Ramos (cell line): ENCODE measurements at regions not wholly inside any gene's neighbourhood (a gene's known extent, or its start where the extent isn't known, plus 50 kb on each side); places are given as distances from the start of the nearest gene placed in this dataset.

Source experiments
- in situ Hi-C: fragments of 300-500 bp; cut with MboI; formaldehyde crosslinking; loops from one replicate; pipeline ENCODE4 v1.14.3; 2022; ENCODE audit warnings: low sequenced_read_pairs; ENCODE audit not compliant: unreplicated experiment

DNA sequence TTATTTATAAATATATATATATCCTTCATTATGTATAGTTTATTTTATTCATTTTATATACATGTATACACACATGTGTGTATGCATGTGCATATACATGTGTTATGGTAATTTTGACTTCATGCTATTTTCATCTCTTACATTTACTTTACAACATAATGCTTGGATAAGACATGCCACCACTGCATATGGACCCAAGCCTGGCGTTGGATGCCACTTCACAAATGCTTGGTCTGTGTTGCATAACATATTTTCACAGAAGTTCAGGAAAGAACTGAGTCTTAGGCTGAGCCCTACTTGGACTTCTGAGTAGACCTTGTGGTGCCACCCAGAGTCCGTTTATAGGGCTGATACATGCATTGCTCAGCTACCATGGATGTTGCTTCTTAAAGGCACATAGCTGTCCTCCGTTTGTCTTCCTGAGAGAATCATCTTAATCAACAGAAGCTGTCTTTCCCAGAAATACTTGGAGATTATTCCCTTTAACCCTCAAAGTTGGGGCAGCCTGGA lies 337.8 kb downstream of the BTBD3 start:
- in situ Hi-C loops, result no loop called here

DNA sequence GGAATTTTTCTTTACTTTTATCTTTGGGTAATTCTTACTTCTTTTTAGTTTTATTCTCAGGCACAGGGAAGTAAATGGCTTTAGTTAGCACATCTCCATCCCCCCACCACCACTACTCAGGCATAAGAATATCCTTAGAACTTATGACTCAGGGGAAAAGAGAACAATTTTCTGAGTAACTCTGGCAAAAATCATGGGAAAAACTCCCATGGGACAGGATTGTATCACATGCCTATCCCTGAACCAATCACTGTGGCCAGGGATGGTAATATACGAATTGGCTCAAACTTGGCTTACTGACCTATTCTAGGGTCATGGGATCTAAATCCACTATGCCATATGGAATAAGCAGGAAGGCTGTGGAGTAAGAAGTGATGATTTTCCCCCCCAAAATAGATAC lies 339.1 kb downstream of the BTBD3 start:
- in situ Hi-C loops, result no loop called here

DNA sequence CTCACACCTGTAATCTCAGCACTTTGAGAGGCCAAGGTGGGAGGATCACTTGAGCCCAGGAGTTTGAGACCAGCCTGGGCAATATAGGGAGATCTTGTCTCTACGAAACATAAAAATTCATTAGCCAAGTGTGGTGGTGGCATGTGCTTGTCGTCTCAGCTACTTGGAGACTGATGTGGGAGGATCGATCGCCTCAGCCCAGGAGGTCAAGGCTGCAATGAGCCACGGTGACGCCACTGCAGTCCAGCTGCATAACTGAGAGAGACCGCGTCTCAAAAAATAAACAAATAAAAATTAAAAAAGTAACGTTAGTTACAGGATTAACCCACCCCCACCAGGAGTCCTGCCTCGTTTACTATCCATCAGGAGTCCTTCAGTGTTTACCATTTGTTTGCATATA lies 345.1 kb downstream of the BTBD3 start:
- in situ Hi-C loops, result no loop called here

DNA sequence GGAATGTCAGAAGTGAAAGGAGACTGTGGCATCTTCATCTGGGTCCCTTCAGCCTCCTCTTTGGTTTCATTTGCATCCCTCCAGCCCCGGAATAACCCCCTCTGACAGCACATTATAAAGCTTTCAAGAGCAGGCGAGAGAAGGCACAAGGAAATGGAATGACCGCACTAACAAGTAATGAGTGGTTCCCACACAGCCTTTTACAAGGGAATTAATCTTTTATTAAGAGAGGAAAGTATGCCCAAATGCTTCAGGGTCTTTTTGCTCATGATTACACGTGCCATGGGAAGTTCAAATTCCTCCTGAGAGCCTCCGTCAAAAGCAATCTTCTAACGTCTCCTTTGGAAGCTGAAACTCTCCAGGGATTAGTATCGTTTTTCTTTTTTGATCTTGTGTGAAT lies 347.0 kb downstream of the BTBD3 start:
- in situ Hi-C loops, result no loop called here

DNA sequence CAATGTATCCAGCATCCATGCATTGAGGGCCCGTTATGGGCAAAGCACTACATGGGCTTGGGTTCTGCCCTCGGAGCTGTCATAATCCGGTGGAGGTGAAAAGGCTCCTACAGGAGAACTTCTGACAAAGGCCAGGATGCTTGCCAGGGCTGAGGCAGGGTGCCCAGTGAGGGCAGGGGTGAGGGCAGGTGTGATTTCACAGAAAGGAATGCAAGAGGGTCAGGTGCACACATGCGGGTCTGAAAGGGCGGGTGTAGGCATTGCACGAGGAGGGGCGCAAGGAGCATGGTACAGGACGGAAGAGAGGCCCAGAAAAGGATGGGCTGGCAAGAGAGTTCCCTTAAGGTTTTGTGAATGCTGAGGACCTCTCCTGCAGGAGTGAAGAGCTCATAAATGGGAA lies 348.0 kb downstream of the BTBD3 start:
- in situ Hi-C loops, result no loop called here

DNA sequence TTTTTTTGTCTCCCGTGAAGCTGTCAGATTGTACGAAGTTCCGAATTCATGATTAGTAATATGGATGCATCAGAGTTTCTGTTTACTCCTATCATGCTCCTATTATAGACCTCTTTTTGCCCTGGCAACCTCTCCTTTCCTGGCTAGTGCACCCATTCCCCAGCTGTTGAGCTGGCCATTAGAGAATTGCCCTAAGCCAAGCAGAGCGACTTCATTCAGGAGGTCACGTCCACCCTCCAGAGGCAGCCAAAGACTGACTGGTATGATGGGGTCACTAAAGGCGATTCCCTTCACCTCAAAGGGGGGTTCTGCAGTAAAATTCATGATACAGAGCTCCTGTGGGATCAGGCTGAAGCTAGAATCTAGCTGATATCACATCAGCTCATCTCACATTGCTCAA lies 351.9 kb downstream of the BTBD3 start:
- in situ Hi-C loops, result no loop called here

DNA sequence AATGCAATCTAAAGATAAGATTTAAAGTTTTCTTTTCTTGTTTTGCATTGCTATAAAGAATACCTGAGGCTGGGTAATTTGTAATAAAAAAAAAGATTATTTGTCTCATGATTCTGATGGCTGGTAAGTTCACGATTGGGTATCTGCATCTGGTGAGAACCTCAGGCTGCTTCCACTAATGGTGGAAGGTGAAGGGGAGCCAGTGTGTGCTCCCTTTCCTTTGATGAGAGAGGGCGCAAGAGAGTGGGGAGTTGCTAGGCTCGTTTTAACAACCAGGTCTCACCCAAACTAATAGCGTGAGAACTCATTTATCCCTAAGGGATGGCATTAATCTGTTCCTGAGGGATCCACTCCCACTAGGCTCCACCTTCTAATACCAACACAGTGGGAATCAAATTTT lies 353.2 kb downstream of the BTBD3 start:
- in situ Hi-C loops, result no loop called here

DNA sequence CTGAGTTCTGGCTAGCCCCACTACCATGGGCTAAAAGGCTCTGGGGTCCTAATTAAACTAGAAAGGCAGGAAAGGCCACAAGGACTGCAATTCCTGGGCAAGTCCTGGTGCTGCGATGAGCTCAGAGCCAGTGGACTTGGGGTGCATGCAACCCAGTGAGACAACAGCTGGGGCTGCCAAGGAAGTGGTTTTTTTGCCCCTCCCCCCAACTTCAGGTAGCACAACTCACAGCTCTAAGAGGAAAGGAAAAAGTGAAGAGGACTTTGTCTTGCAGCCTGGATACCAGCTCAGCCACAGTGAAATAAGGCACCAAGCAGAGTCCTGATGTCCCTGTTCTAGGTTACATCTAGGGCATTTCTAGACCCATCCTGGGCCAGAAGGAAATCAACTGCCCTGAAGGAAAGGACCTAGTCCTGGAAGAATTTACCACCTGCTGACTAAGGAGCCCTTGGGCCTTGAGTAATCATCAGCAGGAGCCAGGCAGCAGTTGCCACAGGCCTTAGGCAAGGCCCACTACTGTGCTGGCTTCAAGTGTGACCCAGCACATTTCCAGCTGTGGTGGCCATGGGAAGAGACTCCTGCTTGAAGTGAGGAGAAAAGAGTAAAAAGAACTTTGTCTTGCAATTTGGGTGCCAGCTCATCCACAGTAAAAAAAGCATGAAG lies 358.4 kb downstream of the BTBD3 start:
- in situ Hi-C loops, result no loop called here

DNA sequence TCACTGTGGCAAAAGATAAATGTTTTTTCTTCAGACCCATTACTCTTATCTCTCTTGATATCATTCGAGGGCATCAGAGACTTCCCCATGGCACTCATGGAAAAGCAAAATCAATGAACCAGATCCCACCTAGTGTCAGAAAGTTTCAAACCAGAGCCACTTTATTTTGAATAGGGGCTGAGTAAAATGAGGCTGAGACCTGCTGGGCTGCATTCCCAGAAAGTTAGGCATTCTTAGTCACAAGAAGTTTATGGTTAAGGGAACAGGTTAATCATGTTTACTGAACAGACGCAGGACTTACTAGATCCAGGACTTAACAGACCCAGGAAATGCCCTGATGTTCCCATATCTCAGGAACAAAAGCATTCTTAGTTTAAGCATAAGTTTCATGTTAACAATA lies 369.9 kb downstream of the BTBD3 start:
- in situ Hi-C loops, result no loop called here

DNA sequence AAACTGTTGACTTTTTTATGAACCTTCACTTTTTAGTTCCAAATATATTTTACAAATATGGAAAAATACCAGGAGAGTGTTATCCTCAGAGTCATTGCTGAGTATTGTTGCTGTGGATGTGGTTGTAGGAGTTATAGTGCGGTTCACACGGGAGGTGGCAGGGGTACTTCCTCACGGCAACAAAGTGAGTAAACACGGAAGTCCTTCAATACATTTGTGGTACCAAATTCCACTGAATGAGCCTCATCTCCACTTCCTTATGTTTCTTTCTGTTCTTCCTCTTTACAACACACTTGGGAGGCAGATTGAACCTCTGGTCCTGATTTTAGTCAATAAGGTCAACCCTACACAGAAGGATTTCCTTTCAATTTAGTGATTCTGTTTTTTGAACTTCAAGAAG lies 371.8 kb downstream of the BTBD3 start:
- in situ Hi-C loops, result no loop called here

DNA sequence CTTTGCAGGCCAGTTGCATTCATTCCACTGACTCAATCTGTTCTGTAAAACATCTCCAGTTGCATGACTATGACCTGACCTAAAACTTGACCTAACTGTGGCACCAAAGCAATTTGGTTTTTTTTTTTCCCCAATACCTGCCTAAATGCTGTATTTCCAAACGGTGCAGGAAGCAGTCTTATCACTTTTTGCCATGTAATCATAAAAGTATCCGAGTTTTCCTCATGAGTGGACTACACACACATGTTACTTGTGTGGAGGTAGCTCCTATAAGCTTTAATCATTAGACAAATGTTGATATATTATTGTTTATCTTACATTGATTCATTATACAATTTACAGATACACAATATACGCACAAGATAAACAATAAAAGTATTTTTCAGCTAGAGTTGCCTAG lies 373.7 kb downstream of the BTBD3 start:
- in situ Hi-C loops, result no loop called here

DNA sequence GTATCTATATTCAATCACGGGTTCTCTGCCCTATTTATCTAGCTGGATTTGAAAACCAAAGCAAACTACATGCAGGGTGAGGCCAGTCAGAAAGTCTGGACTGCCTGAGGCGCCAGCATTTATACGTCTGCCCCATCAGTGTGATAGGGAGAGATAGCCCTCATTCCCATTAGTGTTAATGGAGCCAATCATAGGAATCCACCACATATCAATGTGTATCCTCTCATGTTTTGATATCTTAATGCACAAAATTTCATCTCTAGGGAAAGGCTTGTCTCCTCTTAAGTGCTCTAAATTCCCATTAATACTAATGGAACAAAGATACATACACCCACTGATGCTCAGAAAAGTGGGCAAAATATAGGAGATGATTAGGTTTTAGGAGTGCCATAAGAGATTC lies 376.2 kb downstream of the BTBD3 start:
- in situ Hi-C loops, result no loop called here

DNA sequence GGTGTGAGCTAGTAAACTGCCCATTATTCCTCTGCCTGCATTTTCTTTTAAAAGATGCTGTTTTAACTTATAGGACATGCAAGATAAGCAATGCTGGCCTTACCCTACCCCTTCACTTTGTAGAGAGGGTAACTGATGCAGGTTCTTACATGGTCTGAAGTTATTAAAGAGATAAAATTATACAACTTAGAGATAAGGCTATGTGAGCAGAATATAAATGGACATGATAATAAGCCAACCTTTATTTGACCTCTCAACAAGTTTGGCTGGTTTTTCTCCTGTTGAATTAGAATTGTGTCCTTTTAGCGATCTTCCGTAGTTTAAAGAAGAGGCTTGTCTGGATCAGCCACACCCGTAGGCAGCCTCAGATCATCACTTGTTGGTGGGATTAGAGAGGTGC lies 377.0 kb downstream of the BTBD3 start:
- in situ Hi-C loops, result no loop called here

DNA sequence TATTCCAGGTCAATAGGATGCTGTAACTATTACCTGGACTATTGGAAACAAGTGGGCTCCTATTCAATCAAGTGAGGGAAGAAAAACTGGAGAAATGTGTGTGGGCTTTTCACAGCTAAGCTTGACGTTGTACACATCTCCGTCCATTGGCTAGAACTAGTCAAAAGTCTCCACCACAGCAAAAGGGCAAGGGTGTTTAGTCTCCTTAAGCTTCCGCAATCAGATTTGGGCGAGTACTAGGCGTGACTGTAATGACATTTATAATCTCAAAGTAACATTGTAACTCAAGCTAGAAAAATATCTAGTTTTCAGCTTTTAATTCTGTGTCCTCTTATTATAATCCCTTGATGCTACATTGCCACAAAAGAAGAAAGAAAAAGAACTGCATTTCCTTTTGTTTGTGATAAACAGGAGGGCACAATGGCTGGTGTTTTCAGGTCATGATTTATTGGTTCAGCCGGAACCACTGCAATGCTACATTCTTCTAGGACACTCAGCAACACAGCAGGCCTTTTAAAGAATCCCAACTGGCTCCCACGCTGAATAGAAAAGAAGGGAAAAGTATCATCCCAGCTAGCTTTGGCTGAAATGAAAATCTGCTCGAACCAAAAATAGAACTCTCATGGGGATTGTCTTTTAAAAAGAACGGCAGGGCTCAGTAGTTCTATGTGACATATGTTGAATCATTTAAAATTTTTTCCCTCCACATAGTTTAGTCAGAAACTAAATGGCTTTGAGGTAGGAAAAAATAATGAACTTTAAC lies 387.7 kb downstream of the BTBD3 start:
- in situ Hi-C loops, result no loop called here

DNA sequence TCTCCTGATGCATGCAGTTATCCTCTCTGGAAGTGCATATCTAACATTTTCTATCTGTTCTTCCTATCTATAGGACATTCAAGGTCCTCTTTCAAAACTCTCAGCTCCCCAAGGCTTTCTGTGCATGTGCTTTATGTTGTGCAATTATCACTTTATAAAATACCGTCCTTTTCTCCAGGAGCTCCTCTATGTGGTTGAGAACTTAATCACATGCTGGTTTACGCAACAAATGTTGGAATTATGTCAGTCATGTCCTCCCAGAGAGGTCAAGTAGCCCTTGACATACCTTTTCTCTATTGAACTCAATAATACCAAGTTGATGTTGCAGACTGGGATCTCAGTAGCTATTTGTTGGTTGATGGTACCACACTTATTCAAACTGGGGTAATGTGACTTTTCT lies 388.4 kb downstream of the BTBD3 start:
- in situ Hi-C loops, result no loop called here

DNA sequence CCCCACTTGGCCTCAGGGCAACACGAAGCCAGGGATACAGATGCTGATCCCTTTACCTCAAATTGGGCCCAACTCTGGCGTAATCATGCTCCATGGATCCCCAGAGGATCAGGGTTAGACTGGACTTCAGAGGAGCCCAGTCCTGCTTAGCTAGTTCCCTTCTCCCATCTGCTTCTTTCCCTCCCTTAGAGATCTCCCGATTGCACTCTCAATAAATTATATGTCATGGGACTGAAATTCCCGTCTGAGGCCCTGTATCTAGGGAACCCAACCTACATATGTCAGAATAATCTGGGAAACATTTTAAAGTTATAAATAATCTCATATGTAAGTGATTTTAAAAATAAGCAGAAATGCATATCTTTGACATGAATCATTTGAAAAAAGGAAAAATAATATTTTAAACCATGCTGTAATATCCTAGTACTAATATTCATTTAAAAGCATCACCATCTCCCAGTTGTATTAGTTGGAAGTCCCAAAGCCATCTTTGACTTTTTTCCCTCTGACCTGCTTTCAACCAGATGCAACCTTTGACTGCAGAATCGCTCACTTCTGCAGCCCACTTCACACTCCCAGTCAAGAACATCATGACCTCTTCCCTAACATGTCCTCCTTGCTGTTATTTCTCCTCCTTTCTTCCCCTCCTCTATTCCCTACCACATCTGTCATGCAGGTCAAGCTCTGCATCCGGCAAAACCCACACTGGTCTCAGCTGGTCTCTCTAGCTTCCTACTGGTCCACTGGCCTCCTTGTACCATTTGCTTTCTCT lies 393.6 kb downstream of the BTBD3 start:
- in situ Hi-C loops, result no loop called here

DNA sequence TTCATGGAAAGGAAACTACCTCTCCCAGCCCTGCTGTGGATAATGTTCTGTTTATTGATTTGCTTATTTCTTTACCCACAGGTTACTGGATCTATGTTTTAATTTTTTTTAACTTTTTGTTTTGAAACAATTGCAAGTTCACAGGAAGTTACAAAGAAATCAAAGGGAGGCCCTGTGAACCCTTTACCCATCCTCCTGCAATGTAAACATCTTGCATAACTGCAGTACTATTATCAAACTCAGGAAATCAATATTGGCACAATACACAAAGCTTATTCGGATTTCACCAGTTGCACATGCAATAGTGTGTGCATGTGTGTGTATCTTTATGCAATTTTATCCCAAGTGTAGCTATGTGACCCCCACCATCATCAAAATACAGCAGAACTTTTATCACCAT lies 398.0 kb downstream of the BTBD3 start:
- in situ Hi-C loops, result no loop called here

DNA sequence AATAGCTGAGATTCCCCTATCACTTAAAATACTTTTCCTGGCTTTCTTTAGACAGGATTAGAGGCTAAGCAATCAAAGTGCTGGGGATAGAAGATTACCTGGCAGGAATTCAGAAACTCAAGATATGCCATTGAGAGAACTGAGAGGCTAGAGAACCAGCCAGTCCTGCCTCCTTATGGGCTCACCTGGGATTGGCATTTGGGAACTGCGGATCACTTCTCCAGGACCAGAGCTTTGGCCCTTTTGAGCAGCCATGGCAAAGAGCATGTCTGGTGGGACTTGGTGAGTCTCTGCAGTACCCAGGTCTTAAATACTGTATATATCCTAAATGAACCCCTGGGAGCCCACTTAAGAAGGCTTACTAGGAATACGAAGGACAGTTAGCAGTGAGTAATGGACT lies 399.1 kb downstream of the BTBD3 start:
- in situ Hi-C loops, result no loop called here

DNA sequence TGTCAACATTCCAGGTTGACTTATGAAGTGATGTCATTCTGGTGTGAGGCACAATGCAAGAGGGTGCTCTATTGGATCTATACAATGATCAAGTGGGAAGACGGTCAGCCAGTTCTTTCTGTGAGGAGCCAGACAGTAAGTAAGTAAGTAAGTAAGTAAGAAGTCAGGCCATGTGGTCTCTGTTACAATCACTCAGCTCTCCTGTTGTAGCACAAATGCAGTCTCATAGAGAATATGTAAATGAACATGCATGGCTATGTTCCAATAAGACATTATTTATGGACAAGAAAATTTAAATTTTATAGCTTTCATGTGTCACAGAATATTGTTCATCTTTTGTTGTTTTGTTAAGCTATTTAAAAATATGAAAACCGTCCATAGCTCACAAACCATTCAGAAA lies 399.7 kb downstream of the BTBD3 start:
- in situ Hi-C loops, result no loop called here

DNA sequence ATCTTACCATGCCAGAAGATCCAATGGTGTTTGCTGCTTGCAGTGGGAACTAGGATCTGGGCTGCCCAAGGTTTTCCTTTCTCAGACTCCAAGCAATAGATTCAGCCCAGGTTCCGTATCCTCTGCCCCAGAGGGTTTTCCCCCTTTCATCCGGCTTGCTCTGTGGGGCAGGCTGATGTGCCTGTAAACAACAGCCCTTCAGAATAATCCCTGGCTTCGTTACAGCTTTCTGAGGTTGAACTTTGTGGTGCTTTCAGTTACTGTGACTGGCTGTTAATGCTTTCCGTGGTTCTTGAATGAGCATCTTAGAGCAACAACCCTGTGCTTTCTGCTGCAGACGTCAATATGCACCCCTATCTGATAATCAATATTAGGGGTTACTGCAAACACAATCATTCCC lies 400.4 kb downstream of the BTBD3 start:
- in situ Hi-C loops, result no loop called here

DNA sequence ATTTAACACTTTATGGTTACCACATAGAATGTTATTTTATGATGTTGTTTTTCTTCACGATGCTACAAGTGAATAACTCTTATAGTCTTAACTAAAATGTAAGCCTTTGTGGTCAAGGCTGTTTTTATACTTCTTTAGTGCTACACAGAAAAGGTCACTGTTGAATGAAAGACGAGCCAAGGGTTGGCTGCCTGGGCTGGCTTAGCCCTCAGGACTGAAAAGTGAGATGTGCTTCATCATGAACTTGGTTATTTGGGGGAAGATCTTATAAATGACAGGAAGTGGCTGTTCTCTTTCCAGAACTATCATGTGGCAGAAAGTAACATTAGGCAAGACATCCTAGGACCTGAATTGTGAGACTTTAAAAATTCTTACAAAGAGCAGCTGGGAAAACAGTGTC lies 404.0 kb downstream of the BTBD3 start:
- in situ Hi-C loops, result no loop called here
